Ishikawa (cell line): ENCODE measurements at regions not wholly inside any gene's neighbourhood (a gene's known extent, or its start where the extent isn't known, plus 50 kb on each side); places are given as distances from the start of the nearest gene placed in this dataset.

Experiments
- CEBPB ChIP-seq: IDR thresholded peaks from 2 replicates; pipeline ENCODE4 v1.6.1; 2012
- CREB1 ChIP-seq: IDR thresholded peaks from 2 replicates; pipeline ENCODE4 v1.6.1; 2012; ENCODE audit warnings: low read depth
- EGR1 ChIP-seq: IDR thresholded peaks from 2 replicates; pipeline ENCODE4 v1.6.1; 2012
- EP300 ChIP-seq: IDR thresholded peaks from 2 replicates; pipeline ENCODE4 v1.6.1; 2012; ENCODE audit warnings: borderline replicate concordance
- FOXM1 ChIP-seq: IDR thresholded peaks from 2 replicates; pipeline ENCODE4 v1.6.1; 2012; ENCODE audit warnings: low read depth, borderline replicate concordance
- NFIC ChIP-seq: IDR thresholded peaks from 2 replicates; pipeline ENCODE4 v1.6.1; 2012
- RAD21 ChIP-seq: IDR thresholded peaks from 2 replicates; pipeline ENCODE4 v1.6.1; 2012; ENCODE audit warnings: low read depth
- REST ChIP-seq: IDR thresholded peaks from 2 replicates; pipeline ENCODE4 v1.6.1; 2012; ENCODE audit warnings: low read depth, mild to moderate bottlenecking
- TAF1 ChIP-seq: IDR thresholded peaks from 2 replicates; pipeline ENCODE4 v1.6.1; 2012; ENCODE audit warnings: low read depth, mild to moderate bottlenecking
- TCF12 ChIP-seq: IDR thresholded peaks from 2 replicates; pipeline ENCODE4 v1.6.1; 2012; ENCODE audit warnings: low read depth
- TEAD4 ChIP-seq: IDR thresholded peaks from 2 replicates; pipeline ENCODE4 v1.6.1; 2012
- USF1 ChIP-seq: IDR thresholded peaks from 2 replicates; pipeline ENCODE4 v1.6.1; 2012
- YY1 ChIP-seq: IDR thresholded peaks from 2 replicates; pipeline ENCODE4 v1.6.1; 2012; ENCODE audit warnings: low read depth
- ZBTB7A ChIP-seq: IDR thresholded peaks from 2 replicates; pipeline ENCODE4 v1.6.1; 2012; ENCODE audit warnings: low read depth
- TF ChIP-seq, protein P1 (sequence below): IDR thresholded peaks from 2 replicates; pipeline ENCODE4 v1.6.1; 2012

GRCh38 chr9:18362901-18363685 lies 110.9 kb upstream of the ADAMTSL1 start:
- TF ChIP-seq CREB1: no peak
- TF ChIP-seq YY1: no peak
- no peak for TF ChIP-seq USF1
- no peak for TF ChIP-seq TCF12
- TF ChIP-seq RAD21: no peak
- no peak for TF ChIP-seq ZBTB7A
- no peak for TF ChIP-seq FOXM1
- no peak for TF ChIP-seq TAF1
- TF ChIP-seq TEAD4: no peak
- no peak for TF ChIP-seq CEBPB
- TF ChIP-seq REST: no peak
- TF ChIP-seq, protein P1, sequence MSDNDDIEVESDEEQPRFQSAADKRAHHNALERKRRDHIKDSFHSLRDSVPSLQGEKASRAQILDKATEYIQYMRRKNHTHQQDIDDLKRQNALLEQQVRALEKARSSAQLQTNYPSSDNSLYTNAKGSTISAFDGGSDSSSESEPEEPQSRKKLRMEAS: no peak
- no peak for TF ChIP-seq EP300

DNA sequence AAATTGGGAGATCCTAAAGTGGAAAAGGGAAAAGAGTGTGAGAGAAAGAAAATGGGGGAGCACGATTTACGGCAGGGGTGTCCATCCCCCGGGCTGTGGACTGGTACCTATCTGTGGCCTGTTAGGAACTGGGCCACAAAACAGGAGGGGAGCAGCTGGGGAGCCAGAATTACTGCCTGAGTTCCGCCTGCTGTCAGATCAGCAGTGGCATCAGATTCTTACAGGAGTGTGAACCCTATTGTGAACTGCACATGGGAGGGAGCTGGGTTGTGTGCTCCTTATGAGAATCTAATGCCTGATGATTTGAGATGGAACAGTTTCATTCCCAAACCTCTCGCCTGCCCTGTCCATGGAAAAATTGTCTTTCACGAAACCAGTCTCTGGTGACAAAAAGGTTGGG lies 108.3 kb upstream of the ADAMTSL1 start:
- TF ChIP-seq EP300: no peak
- TF ChIP-seq, protein P1: no peak
- no peak for TF ChIP-seq FOXM1
- TF ChIP-seq REST: no peak
- no peak for TF ChIP-seq TCF12
- TF ChIP-seq YY1: no peak
- TF ChIP-seq CEBPB: no peak
- TF ChIP-seq NFIC: no peak

GRCh38 chr9:18366184-18366583 lies 107.8 kb upstream of the ADAMTSL1 start:
- TF ChIP-seq TEAD4: no peak
- no peak for TF ChIP-seq NFIC
- no peak for TF ChIP-seq USF1
- no peak for TF ChIP-seq YY1
- TF ChIP-seq REST: no peak
- TF ChIP-seq CREB1: no peak
- TF ChIP-seq RAD21: no peak
- no peak for TF ChIP-seq EGR1
- TF ChIP-seq FOXM1: no peak
- TF ChIP-seq EP300: no peak
- no peak for TF ChIP-seq TCF12
- TF ChIP-seq CEBPB: no peak
- TF ChIP-seq ZBTB7A: no peak
- TF ChIP-seq, protein P1: no peak
- TF ChIP-seq TAF1: no peak

GRCh38 chr9:18368206-18368605 lies 105.7 kb upstream of the ADAMTSL1 start:
- TF ChIP-seq FOXM1: no peak
- TF ChIP-seq TAF1: no peak
- TF ChIP-seq TEAD4: no peak
- TF ChIP-seq CREB1: no peak
- no peak for TF ChIP-seq EP300
- no peak for TF ChIP-seq YY1
- no peak for TF ChIP-seq NFIC
- TF ChIP-seq, protein P1: no peak
- no peak for TF ChIP-seq TCF12
- TF ChIP-seq REST: no peak
